Lung (tissue), 11 donors: ENCODE measurements at regions not wholly inside any gene's neighbourhood (a gene's known extent, or its start where the extent isn't known, plus 50 kb on each side); places are given as distances from the start of the nearest gene placed in this dataset.

Experiments
- ATAC-seq: fragments of 200-7000 bp; cut with Tn5 transposase; one replicate; pipeline ENCODE4 v1.9.1; 2020; ENCODE audit warnings: moderate number of reproducible peaks; ENCODE audit not compliant: insufficient read depth, low FRiP score
- DNase-seq, 3 donors: peaks; one replicate each; pipeline ENCODE4 v3.0.0-alpha.2; 2013 to 2017
- H3K27ac ChIP-seq, 2 donors: one replicate each; pipeline ENCODE4 v1.5.1; 2013; ENCODE audit warnings: mild to moderate bottlenecking in 2 of 2, moderate library complexity in 2 of 2, control low read depth in 1 of 2, inconsistent platforms in 1 of 2, low read depth in 1 of 2, low read length in 1 of 2
- H3K27me3 ChIP-seq, 3 donors: one replicate each; pipeline ENCODE4 v1.5.1; 2013; ENCODE audit warnings: low read length in 2 of 3; ENCODE audit not compliant: control insufficient read depth in 3 of 3, insufficient read depth in 3 of 3
- H3K36me3 ChIP-seq, 4 donors: one replicate each; pipeline ENCODE4 v1.5.1; 2013; ENCODE audit warnings: low read length in 4 of 4, mild to moderate bottlenecking in 1 of 4, moderate library complexity in 1 of 4; ENCODE audit not compliant: control insufficient read depth in 4 of 4, insufficient read depth in 4 of 4
- H3K4me1 ChIP-seq, 5 donors: one replicate each; pipeline ENCODE4 v1.5.1; 2013; ENCODE audit warnings: low read length in 5 of 5, mild to moderate bottlenecking in 2 of 5, moderate library complexity in 1 of 5; ENCODE audit not compliant: control insufficient read depth in 5 of 5, insufficient read depth in 5 of 5
- H3K4me3 ChIP-seq: one replicate; pipeline ENCODE4 v1.5.1; 2013; ENCODE audit warnings: mild to moderate bottlenecking, control low read depth, moderate library complexity
- H3K9ac ChIP-seq, 2 donors: one replicate each; pipeline ENCODE4 v1.5.1; 2013; ENCODE audit warnings: low read length in 2 of 2, control low read depth in 1 of 2; ENCODE audit not compliant: insufficient read depth in 1 of 2
- H3K9me3 ChIP-seq, 4 donors: one replicate each; pipeline ENCODE4 v1.5.1; 2013; ENCODE audit warnings: low read length in 3 of 4, mild to moderate bottlenecking in 1 of 4, moderate library complexity in 1 of 4; ENCODE audit not compliant: control insufficient read depth in 4 of 4, insufficient read depth in 3 of 4
- WGBS, 2 donors: extraction: QIAGEN DNeasy Blood & Tissue Kit; methylation state at CpG; one replicate each; pipeline ENCODE4 v1.1.7; 2013; 5-methylcytosine and 5-hydroxymethylcytosine counted together
- TF ChIP-seq, protein P1 (sequence below): IDR thresholded peaks from 2 replicates; pipeline ENCODE4 v1.5.1; 2012; ENCODE audit warnings: mild to moderate bottlenecking; ENCODE audit errors: control extremely low read depth, extremely low read depth
- donor health status: control.
- donor health status: control.
- donor health status: Bipolar disorder and iron deficiency.
- donor health status: healthy.
- donor health status: DM: yes; HTN: yes; CAD: no.

- H3K27ac ChIP-seq, result no peak overlapping the region
- ATAC-seq (no peak), DNase-seq (no peak)
- H3K4me3 ChIP-seq, result no peak overlapping the region
- H3K27me3 ChIP-seq, result no peaks in the 10 kb centered on the region
- no peaks in the 10 kb centered on the region for H3K9me3 ChIP-seq
- no peaks in the 10 kb centered on the region for H3K36me3 ChIP-seq
- H3K4me1 ChIP-seq, result peaks cover 0 to 5% (median 0%) of the 10 kb centered on the region in 5 donors
- TF ChIP-seq, protein P1, sequence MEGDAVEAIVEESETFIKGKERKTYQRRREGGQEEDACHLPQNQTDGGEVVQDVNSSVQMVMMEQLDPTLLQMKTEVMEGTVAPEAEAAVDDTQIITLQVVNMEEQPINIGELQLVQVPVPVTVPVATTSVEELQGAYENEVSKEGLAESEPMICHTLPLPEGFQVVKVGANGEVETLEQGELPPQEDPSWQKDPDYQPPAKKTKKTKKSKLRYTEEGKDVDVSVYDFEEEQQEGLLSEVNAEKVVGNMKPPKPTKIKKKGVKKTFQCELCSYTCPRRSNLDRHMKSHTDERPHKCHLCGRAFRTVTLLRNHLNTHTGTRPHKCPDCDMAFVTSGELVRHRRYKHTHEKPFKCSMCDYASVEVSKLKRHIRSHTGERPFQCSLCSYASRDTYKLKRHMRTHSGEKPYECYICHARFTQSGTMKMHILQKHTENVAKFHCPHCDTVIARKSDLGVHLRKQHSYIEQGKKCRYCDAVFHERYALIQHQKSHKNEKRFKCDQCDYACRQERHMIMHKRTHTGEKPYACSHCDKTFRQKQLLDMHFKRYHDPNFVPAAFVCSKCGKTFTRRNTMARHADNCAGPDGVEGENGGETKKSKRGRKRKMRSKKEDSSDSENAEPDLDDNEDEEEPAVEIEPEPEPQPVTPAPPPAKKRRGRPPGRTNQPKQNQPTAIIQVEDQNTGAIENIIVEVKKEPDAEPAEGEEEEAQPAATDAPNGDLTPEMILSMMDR, result no peak
- no peak overlapping the region for H3K9ac ChIP-seq
- 68 to 77% methylated on average over 11 of the region's 11 CpGs for WGBS, 2 donors
Measured at GRCh38 chr3:67291287-67292252, 293.5 kb downstream of the KBTBD8 start.

DNA sequence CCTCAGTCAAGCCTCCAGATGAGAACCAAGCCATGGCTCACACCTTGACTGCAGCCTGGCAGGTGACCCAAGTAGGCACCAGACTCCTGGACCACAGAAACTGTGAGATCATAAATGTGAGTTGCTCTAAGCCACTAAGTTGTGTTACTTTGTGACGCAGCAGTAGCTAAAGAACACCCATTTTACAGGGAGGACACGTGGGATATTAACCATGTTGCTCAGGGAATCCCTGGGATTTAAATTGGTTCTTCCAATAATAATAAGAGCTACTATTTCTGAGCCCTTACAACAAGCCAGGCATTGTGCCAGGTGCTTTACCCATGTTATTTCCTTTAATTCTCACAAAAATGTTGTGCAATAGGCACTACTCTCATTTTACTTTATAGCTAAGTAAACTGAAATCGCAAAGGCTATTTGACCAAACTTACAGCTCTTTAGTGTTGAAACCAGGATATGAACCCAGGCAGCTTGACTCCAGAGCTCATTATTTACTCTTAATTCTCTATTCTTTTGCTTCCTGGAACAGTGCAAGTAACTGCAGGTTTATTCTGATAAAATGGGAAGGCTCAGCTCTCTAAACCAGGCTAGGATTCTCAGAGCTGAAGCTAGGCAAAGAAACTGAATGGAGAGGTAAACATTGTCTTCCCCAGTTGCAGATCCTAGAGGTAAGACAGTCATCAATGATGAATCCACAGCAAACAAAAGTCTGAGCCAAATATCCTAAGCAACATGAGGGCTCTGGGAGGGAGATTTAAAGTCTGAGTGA lies 294.4 kb downstream of the KBTBD8 start:
- peak; percentile 57 for ATAC-seq
- 52 to 74% methylated on average over 3 of the region's 3 CpGs for WGBS, 2 donors

GRCh38 chr3:67294341-67294740 lies 296.2 kb downstream of the KBTBD8 start:
- 96% methylated on average over 3 of the region's 3 CpGs for WGBS, 2 donors
- H3K36me3 ChIP-seq, result no peaks in the 10 kb centered on the region
- ATAC-seq, result no peak

More for the DNA sequence above, 294.4 kb downstream of the KBTBD8 start:
- Histone ChIP-seq H3K27ac (no peak overlapping the region), H3K9ac (no peak overlapping the region), H3K36me3 (no peaks in the 10 kb centered on the region), H3K4me1 (peaks cover 0 to 5% (median 0%) of the 10 kb centered on the region in 5 donors), H3K27me3 (no peaks in the 10 kb centered on the region), H3K4me3 (no peak overlapping the region), H3K9me3 (no peaks in the 10 kb centered on the region)
- peak; percentile 27 to 86 (median 50) for DNase-seq
- TF ChIP-seq, protein P1, result no peak

More at GRCh38 chr3:67294341-67294740, 296.2 kb downstream of the KBTBD8 start:
- H3K4me3 ChIP-seq, result no peak overlapping the region
- peaks cover 0 to 5% (median 0%) of the 10 kb centered on the region in 5 donors for H3K4me1 ChIP-seq
- TF ChIP-seq, protein P1, result no peak
- no peak for DNase-seq
- no peak overlapping the region for H3K9ac ChIP-seq
- H3K27ac ChIP-seq, result no peak overlapping the region
- H3K27me3 ChIP-seq, result no peaks in the 10 kb centered on the region
- H3K9me3 ChIP-seq, result no peaks in the 10 kb centered on the region
